HepG2 (cell line): ENCODE measurements at regions not wholly inside any gene's neighbourhood (a gene's known extent, or its start where the extent isn't known, plus 50 kb on each side); places are given as distances from the start of the nearest gene placed in this dataset.

Experiments
- ATAC-seq: fragments of 200-7000 bp; cut with Tn5 transposase; 3 replicates; pipeline ENCODE4 v1.9.1; 2020; ENCODE audit warnings: mild to moderate bottlenecking, moderate library complexity
- BruUV-seq: library from RNA; stranded (reverse); fragments of 400-500 nt; replicated peaks from 2 replicates; lab custom pipeline; 2021; lab: Mats Ljungman, UMichigan
- CTCF ChIA-PET: fragments of 300-600 bp; formaldehyde crosslinking; extraction: SDS; loops from one replicate; lab custom pipeline; 2021; ENCODE audit warnings: low total read pairs, inconsistent platforms, low intra/inter-chr PET ratio; lab: Yijun Ruan, JAX
- POLR2A ChIA-PET: fragments of 350-600 bp; sonication (Branson Sonifier 250); formaldehyde crosslinking; loops from one replicate; lab custom pipeline; 2020; ENCODE audit warnings: antibody characterized with exemption, inconsistent platforms; lab: Yijun Ruan, JAX
- DNase-seq: peaks from one replicate; pipeline ENCODE4 v3.0.0-alpha.2; 2015; ENCODE audit warnings: low spot score
- FAIRE-seq: peaks from 3 replicates; lab custom pipeline; 2011; peaks lifted over from hg19 to GRCh38; lab: Jason Lieb, UNC
- H2AFZ ChIP-seq: one replicate; pipeline ENCODE4 v1.6.1; 2011; ENCODE audit warnings: low read length, inconsistent platforms
- H3K27ac ChIP-seq: fragments of 300-600 bp; 3 replicates; pipeline ENCODE4 v1.8.0; 2011; ENCODE audit warnings: mixed run types, mild to moderate bottlenecking, mixed read lengths, low read length, inconsistent platforms; ENCODE audit not compliant: insufficient read depth; ENCODE audit errors: extremely low read length
- H3K27me3 ChIP-seq, 2 experiments: fragments of 200-600 bp in 1 of 2; 2 replicates in 1 of 2; 3 replicates in 1 of 2; pipeline versions ENCODE4 v1.6.0 to v1.8.0; 2011; ENCODE audit warnings: low read length in 2 of 2, mild to moderate bottlenecking in 2 of 2, moderate library complexity in 2 of 2, inconsistent platforms in 1 of 2; ENCODE audit not compliant: insufficient read depth in 2 of 2, control insufficient read depth in 1 of 2
- H3K36me3 ChIP-seq, 2 experiments: fragments of 200-600 bp in 1 of 2; replicated peaks in 1 of 2; 2 replicates in 1 of 2; 3 replicates in 1 of 2; pipeline versions ENCODE4 v1.5.1 to v1.8.0; 2011; ENCODE audit warnings: low read length in 2 of 2, inconsistent platforms in 1 of 2; ENCODE audit not compliant: insufficient read depth in 2 of 2, control insufficient read depth in 1 of 2
- H3K4me1 ChIP-seq: 2 replicates; pipeline ENCODE4 v1.5.1; 2012; ENCODE audit warnings: low read length, inconsistent platforms; ENCODE audit not compliant: insufficient read depth
- H3K4me2 ChIP-seq: 2 replicates; pipeline ENCODE4 v1.6.0; 2011; ENCODE audit warnings: low read depth, low read length, inconsistent platforms
- H3K4me3 ChIP-seq, 3 experiments: fragments of 200-600 bp in 1 of 3; sonication (generic), shearing (Covaris generic) in 1 of 3; replicated peaks in 1 of 3; 2 replicates each; pipeline ENCODE4 v1.5.1; 2011 to 2016; ENCODE audit warnings: low read length in 3 of 3, inconsistent platforms in 2 of 3, low read depth in 2 of 3, mild to moderate bottlenecking in 2 of 3, control low read depth in 1 of 3, mixed read lengths in 1 of 3; ENCODE audit not compliant: insufficient read depth in 1 of 3
- H3K79me2 ChIP-seq: one replicate; pipeline ENCODE4 v1.6.1; 2011; ENCODE audit warnings: low read length, inconsistent platforms; ENCODE audit not compliant: insufficient read depth
- H3K9ac ChIP-seq: 2 replicates; pipeline ENCODE4 v1.6.0; 2011; ENCODE audit warnings: mild to moderate bottlenecking, low read depth, low read length, inconsistent platforms; ENCODE audit not compliant: insufficient read depth
- H3K9me3 ChIP-seq: 2 replicates; pipeline ENCODE4 v1.5.1; 2012; ENCODE audit warnings: mild to moderate bottlenecking, low read length
- H4K20me1 ChIP-seq: 2 replicates; pipeline ENCODE4 v1.6.0; 2011; ENCODE audit warnings: inconsistent platforms, mild to moderate bottlenecking, low read length, moderate library complexity; ENCODE audit not compliant: insufficient read depth
- ATF4 ChIP-seq, 2 experiments: fragments of 450-650 bp in 1 of 2; sonication (generic) in 1 of 2; formaldehyde crosslinking; IDR thresholded peaks; 2 replicates each; pipeline versions ENCODE4 v1.5.0 to v1.8.0; 2020 to 2022; ENCODE audit warnings: mild to moderate bottlenecking in 1 of 2, missing genetic modification reagents in 1 of 2
- ATF7 ChIP-seq, 2 experiments: fragments of 450-650 bp in 1 of 2; sonication (generic) in 1 of 2; formaldehyde crosslinking in 1 of 2; IDR thresholded peaks; 2 replicates each; pipeline versions ENCODE4 v1.4.0 to v1.6.1; 2016 to 2020; ENCODE audit warnings: antibody characterized with exemption in 1 of 2, mild to moderate bottlenecking in 1 of 2, missing genetic modification reagents in 1 of 2
- GRHL1 ChIP-seq: sonication (generic); formaldehyde crosslinking; conservative IDR thresholded peaks from 2 replicates; pipeline ENCODE4 v1.8.0; 2022; ENCODE audit warnings: missing genetic modification reagents
- MBNL3 ChIP-seq: fragments of 250-450 bp; sonication (Bioruptor Pico); conservative IDR thresholded peaks from 2 replicates; pipeline ENCODE4 v1.8.0; 2022; ENCODE audit warnings: mild to moderate bottlenecking, inconsistent platforms
- ZNF18 ChIP-seq: sonication (generic); formaldehyde crosslinking; IDR thresholded peaks from 2 replicates; pipeline ENCODE4 v1.8.0; 2022; ENCODE audit warnings: mild to moderate bottlenecking, missing genetic modification reagents; ENCODE audit not compliant: insufficient replicate concordance
- ZNF292 ChIP-seq: sonication (generic); formaldehyde crosslinking; IDR thresholded peaks from 2 replicates; pipeline ENCODE4 v1.8.1; 2022; ENCODE audit warnings: mild to moderate bottlenecking, low read depth, missing genetic modification reagents, borderline replicate concordance
- in situ Hi-C: cut with HindIII; loops from 2 replicates; pipeline ENCODE4 v1.10.0; 2017; ENCODE audit warnings: low pct_unique_long_range_greater_than_20kb; ENCODE audit not compliant: extremely low pct_ligation_motif_present
- intact Hi-C: fragments of 100-400 bp; cut with micrococcal nuclease; formaldehyde crosslinking; loops from one replicate; pipeline ENCODE4 v1.10.0; 2022; ENCODE audit not compliant: unreplicated experiment

- POLR2A ChIA-PET: no interaction called here
- in situ Hi-C loops: no loop called here
Observed at GRCh38 chr2:55761024-55761423, 67.4 kb upstream of the PNPT1 start.

More at GRCh38 chr2:55761024-55761423, 67.4 kb upstream of the PNPT1 start:
- Histone ChIP-seq H3K79me2 (no peaks in the 10 kb centered on the region), H3K4me3 (no peak overlapping the region), H2AFZ (no peak overlapping the region), H3K27ac (no peak overlapping the region), H4K20me1 (no peaks in the 10 kb centered on the region), H3K4me2 (no peak overlapping the region), H3K9ac (no peak overlapping the region), H3K9me3 (no peaks in the 10 kb centered on the region), H3K4me1 (no peaks in the 10 kb centered on the region), H3K27me3 (no peaks in the 10 kb centered on the region; a peak in 1 of 5 replicates), H3K36me3 (no peaks in the 10 kb centered on the region)
- CTCF ChIA-PET: no interaction called here
- no peak for DNase-seq
- no peak for FAIRE-seq
- no peak for ATAC-seq
- intact Hi-C loops: no loop called here
- TF ChIP-seq ZNF18 (no peak), ATF4 (CRISPR knock-in tag; IDR thresholded peaks at IDR 0.05) (no peak), GRHL1 (CRISPR knock-in tag) (no peak), MBNL3 (CRISPR knock-in tag) (no peak), ZNF292 (CRISPR knock-in tag) (no peak), ATF7 (IDR thresholded peaks at IDR 0.05) (peak; percentile 42; the same call in 1 of the 2 replicates), ATF7 (CRISPR knock-in tag; IDR thresholded peaks at IDR 0.05) (no peak)
- BruUV-seq: no TSS peak
